DOHH2 (cell line): ENCODE measurements at regions not wholly inside any gene's neighbourhood (a gene's known extent, or its start where the extent isn't known, plus 50 kb on each side); places are given as distances from the start of the nearest gene placed in this dataset.

Experiments
- H3F3A ChIP-seq: fragments of 200-600 bp; sonication (generic), shearing (Covaris generic); 2 replicates; pipeline ENCODE4 v1.6.0; 2016; ENCODE audit warnings: antibody characterized with exemption, mild to moderate bottlenecking; ENCODE audit not compliant: control insufficient read depth, insufficient read depth
- H3K27ac ChIP-seq: fragments of 200-600 bp; sonication (generic); 2 replicates; pipeline ENCODE4 v1.5.1; 2014; ENCODE audit warnings: low read depth, mild to moderate bottlenecking, low read length, moderate library complexity
- H3K27me3 ChIP-seq: fragments of 200-600 bp; sonication (generic); 2 replicates; pipeline ENCODE4 v1.6.1; 2014; ENCODE audit warnings: mild to moderate bottlenecking, low read length, mixed read lengths; ENCODE audit not compliant: control insufficient read depth
- H3K36me3 ChIP-seq: fragments of 200-600 bp; sonication (generic); 2 replicates; pipeline ENCODE4 v1.6.1; 2014; ENCODE audit warnings: mild to moderate bottlenecking, low read length, moderate library complexity, mixed read lengths; ENCODE audit not compliant: control insufficient read depth
- H3K4me1 ChIP-seq: fragments of 200-600 bp; sonication (generic); 2 replicates; pipeline ENCODE4 v1.6.1; 2014; ENCODE audit warnings: mild to moderate bottlenecking, low read length, mixed read lengths; ENCODE audit not compliant: control insufficient read depth
- H3K4me2 ChIP-seq: fragments of 200-600 bp; sonication (generic); 2 replicates; pipeline ENCODE4 v1.6.0; 2014; ENCODE audit warnings: mild to moderate bottlenecking, low read length, moderate library complexity
- H3K4me3 ChIP-seq: fragments of 200-600 bp; sonication (generic); 2 replicates; pipeline ENCODE4 v1.5.1; 2014; ENCODE audit warnings: mild to moderate bottlenecking, low read length, mixed read lengths
- H3K79me2 ChIP-seq: fragments of 200-600 bp; sonication (generic); 2 replicates; pipeline ENCODE4 v1.6.1; 2014; ENCODE audit warnings: mild to moderate bottlenecking, low read length, mixed read lengths; ENCODE audit not compliant: control insufficient read depth
- H3K9me2 ChIP-seq: fragments of 200-600 bp; sonication (generic); replicated peaks from 2 replicates; pipeline ENCODE4 v1.6.1; 2014; ENCODE audit warnings: mild to moderate bottlenecking, low read length, mixed read lengths; ENCODE audit not compliant: control insufficient read depth
- H3K9me3 ChIP-seq: fragments of 200-600 bp; sonication (generic); 2 replicates; pipeline ENCODE4 v1.6.1; 2014; ENCODE audit warnings: antibody characterized with exemption, low read length, mixed read lengths; ENCODE audit not compliant: control insufficient read depth, insufficient read depth
- H4K20me1 ChIP-seq: fragments of 200-600 bp; sonication (generic); 2 replicates; pipeline ENCODE4 v1.6.0; 2014; ENCODE audit warnings: low read depth, mild to moderate bottlenecking, antibody characterized with exemption, low read length, moderate library complexity; ENCODE audit not compliant: control insufficient read depth, insufficient read depth
- CTCF ChIP-seq: fragments of 200-600 bp; sonication (generic); IDR thresholded peaks from one replicate; pipeline ENCODE4 v1.5.1; 2014; ENCODE audit warnings: antibody characterized with exemption, mild to moderate bottlenecking, low read depth, low read length; ENCODE audit not compliant: poor library complexity, severe bottlenecking
- EZH2phosphoT487 ChIP-seq: fragments of 200-600 bp; sonication (generic); IDR thresholded peaks from 2 replicates; pipeline ENCODE4 v1.6.1; 2017; ENCODE audit warnings: borderline replicate concordance, mild to moderate bottlenecking, antibody characterized with exemption, low read length, moderate library complexity, mixed read lengths

GRCh38 chr18:73645160-73645715 lies 502.4 kb downstream of the FBXO15 start:
- H3K79me2 ChIP-seq: no peaks in the 10 kb centered on the region
- no peaks in the 10 kb centered on the region for H3K9me3 ChIP-seq
- no peaks in the 10 kb centered on the region for H3F3A ChIP-seq
- H3K27me3 ChIP-seq: no peaks in the 10 kb centered on the region
- H3K9me2 ChIP-seq: no peaks in the 10 kb centered on the region
- no peak overlapping the region for H3K27ac ChIP-seq
- H3K36me3 ChIP-seq: no peaks in the 10 kb centered on the region
- no peaks in the 10 kb centered on the region for H3K4me1 ChIP-seq
- no peaks in the 10 kb centered on the region for H4K20me1 ChIP-seq
- TF ChIP-seq CTCF: no peak
- no peak for TF ChIP-seq EZH2phosphoT487
- H3K4me3 ChIP-seq: no peak overlapping the region
- no peak overlapping the region for H3K4me2 ChIP-seq

GRCh38 chr18:73639788-73640187 lies 507.8 kb downstream of the FBXO15 start:
- Histone ChIP-seq H3K79me2 (no peaks in the 10 kb centered on the region), H3K9me3 (no peaks in the 10 kb centered on the region), H3K4me3 (no peak overlapping the region), H3K27me3 (no peaks in the 10 kb centered on the region), H4K20me1 (no peaks in the 10 kb centered on the region), H3K27ac (no peak overlapping the region), H3K36me3 (no peaks in the 10 kb centered on the region), H3F3A (no peaks in the 10 kb centered on the region), H3K9me2 (no peaks in the 10 kb centered on the region), H3K4me2 (no peak overlapping the region), H3K4me1 (no peaks in the 10 kb centered on the region)
- no peak for TF ChIP-seq CTCF
- TF ChIP-seq EZH2phosphoT487: no peak

GRCh38 chr18:73638709-73639108 lies 508.9 kb downstream of the FBXO15 start:
- Histone ChIP-seq H4K20me1 (no peaks in the 10 kb centered on the region), H3K27ac (no peak overlapping the region), H3K4me2 (no peak overlapping the region), H3K9me3 (no peaks in the 10 kb centered on the region), H3K9me2 (no peaks in the 10 kb centered on the region), H3K4me1 (no peaks in the 10 kb centered on the region), H3F3A (no peaks in the 10 kb centered on the region), H3K4me3 (no peak overlapping the region), H3K27me3 (no peaks in the 10 kb centered on the region), H3K79me2 (no peaks in the 10 kb centered on the region), H3K36me3 (no peaks in the 10 kb centered on the region)
- TF ChIP-seq EZH2phosphoT487 (no peak), CTCF (no peak)
